ENCODE measurements at regions not wholly inside any gene's neighbourhood (a gene's known extent, or its start where the extent isn't known, plus 50 kb on each side); places are given as distances from the start of the nearest gene placed in this dataset.

- TF ChIP-seq, protein P1, sequence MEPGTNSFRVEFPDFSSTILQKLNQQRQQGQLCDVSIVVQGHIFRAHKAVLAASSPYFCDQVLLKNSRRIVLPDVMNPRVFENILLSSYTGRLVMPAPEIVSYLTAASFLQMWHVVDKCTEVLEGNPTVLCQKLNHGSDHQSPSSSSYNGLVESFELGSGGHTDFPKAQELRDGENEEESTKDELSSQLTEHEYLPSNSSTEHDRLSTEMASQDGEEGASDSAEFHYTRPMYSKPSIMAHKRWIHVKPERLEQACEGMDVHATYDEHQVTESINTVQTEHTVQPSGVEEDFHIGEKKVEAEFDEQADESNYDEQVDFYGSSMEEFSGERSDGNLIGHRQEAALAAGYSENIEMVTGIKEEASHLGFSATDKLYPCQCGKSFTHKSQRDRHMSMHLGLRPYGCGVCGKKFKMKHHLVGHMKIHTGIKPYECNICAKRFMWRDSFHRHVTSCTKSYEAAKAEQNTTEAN (CRISPR knock-in tag; IDR thresholded peaks at IDR 0.05), result no peak
- TF ChIP-seq ZNF232 (CRISPR knock-in tag; IDR thresholded peaks at IDR 0.05), result no peak
Measured at GRCh38 chr18:51448949-51449348, 251.5 kb upstream of the MEX3C start (continued).

DNA sequence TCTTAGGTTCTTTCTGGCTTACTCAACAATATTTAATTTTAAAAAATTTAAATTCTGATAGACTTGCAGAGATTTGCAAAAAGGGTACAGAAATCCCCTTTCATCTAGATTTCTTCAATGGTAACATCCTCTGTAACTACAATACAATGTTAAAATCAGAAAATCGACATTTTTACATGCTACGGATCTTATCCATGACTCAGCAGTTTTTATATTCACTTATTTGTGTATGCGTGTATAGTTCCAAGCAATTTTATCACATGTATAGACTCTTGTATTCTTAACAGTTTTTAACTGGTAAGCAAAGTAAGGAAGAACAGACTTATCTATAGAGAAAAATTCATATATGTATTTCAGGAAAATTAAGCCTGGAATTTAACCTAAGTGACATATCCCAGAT, 256.1 kb upstream of the MEX3C start:
- no peaks in the 10 kb centered on the region for H3K9me3 Mint-ChIP-seq
- H3K4me3 Mint-ChIP-seq, result no peak overlapping the region
- TF ChIP-seq ZNF138 (CRISPR knock-in tag; conservative IDR thresholded peaks at IDR 0.05) (no peak), CBFB (CRISPR knock-in tag; IDR thresholded peaks at IDR 0.05; ENCODE audit: low read depth) (no peak), ZNF219 (CRISPR knock-in tag; IDR thresholded peaks at IDR 0.05; ENCODE audit: borderline replicate concordance) (no peak), ATF1 (CRISPR knock-in tag; IDR thresholded peaks at IDR 0.05) (no peak), ZNF121 (CRISPR knock-in tag; IDR thresholded peaks at IDR 0.05) (no peak), ATF6 (CRISPR knock-in tag; IDR thresholded peaks at IDR 0.05) (no peak), ZNF423 (CRISPR knock-in tag; IDR thresholded peaks at IDR 0.05) (no peak), STAT6 (CRISPR knock-in tag; conservative IDR thresholded peaks at IDR 0.05; ENCODE audit: low read depth) (no peak), SP1 (CRISPR knock-in tag; conservative IDR thresholded peaks at IDR 0.05) (no peak), NFATC4 (CRISPR knock-in tag; IDR thresholded peaks at IDR 0.05) (no peak), ZSCAN18 (CRISPR knock-in tag; IDR thresholded peaks at IDR 0.05) (no peak)
- TF ChIP-seq, protein P2, sequence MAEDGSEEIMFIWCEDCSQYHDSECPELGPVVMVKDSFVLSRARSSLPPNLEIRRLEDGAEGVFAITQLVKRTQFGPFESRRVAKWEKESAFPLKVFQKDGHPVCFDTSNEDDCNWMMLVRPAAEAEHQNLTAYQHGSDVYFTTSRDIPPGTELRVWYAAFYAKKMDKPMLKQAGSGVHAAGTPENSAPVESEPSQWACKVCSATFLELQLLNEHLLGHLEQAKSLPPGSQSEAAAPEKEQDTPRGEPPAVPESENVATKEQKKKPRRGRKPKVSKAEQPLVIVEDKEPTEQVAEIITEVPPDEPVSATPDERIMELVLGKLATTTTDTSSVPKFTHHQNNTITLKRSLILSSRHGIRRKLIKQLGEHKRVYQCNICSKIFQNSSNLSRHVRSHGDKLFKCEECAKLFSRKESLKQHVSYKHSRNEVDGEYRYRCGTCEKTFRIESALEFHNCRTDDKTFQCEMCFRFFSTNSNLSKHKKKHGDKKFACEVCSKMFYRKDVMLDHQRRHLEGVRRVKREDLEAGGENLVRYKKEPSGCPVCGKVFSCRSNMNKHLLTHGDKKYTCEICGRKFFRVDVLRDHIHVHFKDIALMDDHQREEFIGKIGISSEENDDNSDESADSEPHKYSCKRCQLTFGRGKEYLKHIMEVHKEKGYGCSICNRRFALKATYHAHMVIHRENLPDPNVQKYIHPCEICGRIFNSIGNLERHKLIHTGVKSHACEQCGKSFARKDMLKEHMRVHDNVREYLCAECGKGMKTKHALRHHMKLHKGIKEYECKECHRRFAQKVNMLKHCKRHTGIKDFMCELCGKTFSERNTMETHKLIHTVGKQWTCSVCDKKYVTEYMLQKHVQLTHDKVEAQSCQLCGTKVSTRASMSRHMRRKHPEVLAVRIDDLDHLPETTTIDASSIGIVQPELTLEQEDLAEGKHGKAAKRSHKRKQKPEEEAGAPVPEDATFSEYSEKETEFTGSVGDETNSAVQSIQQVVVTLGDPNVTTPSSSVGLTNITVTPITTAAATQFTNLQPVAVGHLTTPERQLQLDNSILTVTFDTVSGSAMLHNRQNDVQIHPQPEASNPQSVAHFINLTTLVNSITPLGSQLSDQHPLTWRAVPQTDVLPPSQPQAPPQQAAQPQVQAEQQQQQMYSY (CRISPR knock-in tag; IDR thresholded peaks at IDR 0.05), result no peak
- TF ChIP-seq, protein P3, sequence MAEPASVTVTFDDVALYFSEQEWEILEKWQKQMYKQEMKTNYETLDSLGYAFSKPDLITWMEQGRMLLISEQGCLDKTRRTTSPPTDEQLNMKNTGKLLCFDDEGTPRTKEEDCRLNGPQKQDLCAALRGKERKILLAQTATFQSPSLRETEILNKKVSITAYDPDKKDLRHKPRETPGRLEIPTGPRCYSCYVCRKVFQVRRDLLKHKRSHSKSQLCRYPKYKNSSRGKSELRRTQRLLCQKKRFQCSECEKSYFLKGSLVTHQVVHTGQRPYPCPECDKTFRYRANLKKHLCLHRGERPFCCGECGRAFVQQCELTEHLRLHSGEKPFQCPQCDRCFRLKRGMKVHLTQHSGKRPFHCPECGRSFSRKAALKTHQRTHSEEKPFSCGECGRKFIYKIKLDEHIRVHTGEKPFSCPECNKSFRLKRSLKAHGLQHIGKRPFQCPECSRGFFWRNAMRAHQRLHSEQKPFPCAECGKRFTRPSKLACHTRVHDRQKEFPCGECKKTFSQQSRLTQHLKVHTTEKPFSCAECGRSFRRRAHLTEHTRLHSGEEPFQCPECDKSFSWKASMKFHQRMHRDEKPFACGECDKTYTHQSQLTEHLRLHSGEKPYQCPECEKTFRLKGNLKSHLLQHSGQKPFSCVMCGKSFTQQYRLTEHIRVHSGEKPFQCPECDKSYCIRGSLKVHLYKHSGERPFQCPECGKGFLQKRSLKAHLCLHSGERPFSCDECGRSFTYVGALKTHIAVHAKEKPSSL (CRISPR knock-in tag; conservative IDR thresholded peaks at IDR 0.05), result no peak
- TF ChIP-seq, protein P4, sequence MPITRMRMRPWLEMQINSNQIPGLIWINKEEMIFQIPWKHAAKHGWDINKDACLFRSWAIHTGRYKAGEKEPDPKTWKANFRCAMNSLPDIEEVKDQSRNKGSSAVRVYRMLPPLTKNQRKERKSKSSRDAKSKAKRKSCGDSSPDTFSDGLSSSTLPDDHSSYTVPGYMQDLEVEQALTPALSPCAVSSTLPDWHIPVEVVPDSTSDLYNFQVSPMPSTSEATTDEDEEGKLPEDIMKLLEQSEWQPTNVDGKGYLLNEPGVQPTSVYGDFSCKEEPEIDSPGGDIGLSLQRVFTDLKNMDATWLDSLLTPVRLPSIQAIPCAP (CRISPR knock-in tag; IDR thresholded peaks at IDR 0.05), result no peak
- TF ChIP-seq, protein P5, sequence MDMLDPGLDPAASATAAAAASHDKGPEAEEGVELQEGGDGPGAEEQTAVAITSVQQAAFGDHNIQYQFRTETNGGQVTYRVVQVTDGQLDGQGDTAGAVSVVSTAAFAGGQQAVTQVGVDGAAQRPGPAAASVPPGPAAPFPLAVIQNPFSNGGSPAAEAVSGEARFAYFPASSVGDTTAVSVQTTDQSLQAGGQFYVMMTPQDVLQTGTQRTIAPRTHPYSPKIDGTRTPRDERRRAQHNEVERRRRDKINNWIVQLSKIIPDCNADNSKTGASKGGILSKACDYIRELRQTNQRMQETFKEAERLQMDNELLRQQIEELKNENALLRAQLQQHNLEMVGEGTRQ (CRISPR knock-in tag; IDR thresholded peaks at IDR 0.05), result no peak
- POLR2A ChIA-PET, result no interaction called here
- CTCF ChIA-PET, result no interaction called here
- no peaks in the 10 kb centered on the region for H3K4me1 Mint-ChIP-seq
- H3K27me3 Mint-ChIP-seq (ENCODE audit: low read depth), result no peaks in the 10 kb centered on the region
- ATAC-seq, result no peak
- DNase-seq (ENCODE audit: low spot score), result no peak
- H3K36me3 Mint-ChIP-seq, result no peaks in the 10 kb centered on the region
- no peak overlapping the region for H3K27ac Mint-ChIP-seq
